ENCODE measurements at regions not wholly inside any gene's neighbourhood (a gene's known extent, or its start where the extent isn't known, plus 50 kb on each side); places are given as distances from the start of the nearest gene placed in this dataset.

DNA sequence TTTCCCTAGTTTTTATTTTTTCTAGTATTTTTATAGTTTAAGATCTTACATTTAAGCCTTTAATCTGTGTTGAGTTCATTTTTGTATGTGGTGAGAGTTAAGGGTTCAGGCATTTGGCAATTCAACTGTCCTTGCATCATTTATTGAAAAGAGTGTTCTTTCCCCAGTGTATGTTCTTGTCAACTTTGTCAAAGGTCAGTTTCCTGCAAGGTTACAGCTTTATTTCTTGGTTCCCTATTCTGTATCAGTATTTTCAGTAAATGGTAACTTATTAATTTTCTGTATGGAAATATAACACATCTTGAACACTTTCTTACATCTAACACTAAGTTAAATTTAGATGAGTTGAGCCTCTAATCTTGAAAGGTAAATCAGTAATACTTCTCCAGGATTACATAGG is 1770.1 kb downstream of the OTOL1 start:
- no peaks in the 10 kb centered on the region for H3K36me3 ChIP-seq
- no peak for ATAC-seq
- H3K4me1 ChIP-seq = no peaks in the 10 kb centered on the region
- no peaks in the 10 kb centered on the region for H3K9me3 ChIP-seq
- TF ChIP-seq, protein P1, sequence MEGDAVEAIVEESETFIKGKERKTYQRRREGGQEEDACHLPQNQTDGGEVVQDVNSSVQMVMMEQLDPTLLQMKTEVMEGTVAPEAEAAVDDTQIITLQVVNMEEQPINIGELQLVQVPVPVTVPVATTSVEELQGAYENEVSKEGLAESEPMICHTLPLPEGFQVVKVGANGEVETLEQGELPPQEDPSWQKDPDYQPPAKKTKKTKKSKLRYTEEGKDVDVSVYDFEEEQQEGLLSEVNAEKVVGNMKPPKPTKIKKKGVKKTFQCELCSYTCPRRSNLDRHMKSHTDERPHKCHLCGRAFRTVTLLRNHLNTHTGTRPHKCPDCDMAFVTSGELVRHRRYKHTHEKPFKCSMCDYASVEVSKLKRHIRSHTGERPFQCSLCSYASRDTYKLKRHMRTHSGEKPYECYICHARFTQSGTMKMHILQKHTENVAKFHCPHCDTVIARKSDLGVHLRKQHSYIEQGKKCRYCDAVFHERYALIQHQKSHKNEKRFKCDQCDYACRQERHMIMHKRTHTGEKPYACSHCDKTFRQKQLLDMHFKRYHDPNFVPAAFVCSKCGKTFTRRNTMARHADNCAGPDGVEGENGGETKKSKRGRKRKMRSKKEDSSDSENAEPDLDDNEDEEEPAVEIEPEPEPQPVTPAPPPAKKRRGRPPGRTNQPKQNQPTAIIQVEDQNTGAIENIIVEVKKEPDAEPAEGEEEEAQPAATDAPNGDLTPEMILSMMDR (IDR thresholded peaks at IDR 0.05) = no peak
- no peak for DNase-seq
- no peak overlapping the region for H3K4me3 ChIP-seq
- intact Hi-C loops (cut with DNase I) = no loop called here
- no peak overlapping the region for H3K27ac ChIP-seq
- H3K27me3 ChIP-seq (ENCODE audit: low read depth) = no peaks in the 10 kb centered on the region

DNA sequence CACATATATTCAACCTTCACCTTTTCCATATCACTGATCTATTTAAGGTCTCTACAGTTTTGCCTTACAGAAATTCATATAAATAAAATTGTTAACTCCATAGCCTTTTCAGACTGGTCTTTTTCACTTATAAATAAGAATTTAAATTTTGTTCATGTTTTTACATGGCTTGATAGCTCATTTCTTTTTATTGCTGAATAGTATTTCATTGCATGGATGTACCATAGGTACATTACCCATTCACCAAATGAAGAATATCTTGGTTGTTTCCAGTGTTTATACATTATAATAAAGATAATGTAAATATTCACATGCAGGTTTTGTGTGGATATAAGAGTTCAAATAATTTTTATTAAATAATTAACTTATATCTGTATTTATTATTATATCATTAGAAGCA is 1765.0 kb downstream of the OTOL1 start:
- DNase-seq (no peak), ATAC-seq (no peak)
- TF ChIP-seq, protein P1 (IDR thresholded peaks at IDR 0.05) = no peak
- Histone ChIP-seq H3K4me1 (no peaks in the 10 kb centered on the region), H3K27me3 (ENCODE audit: low read depth) (no peaks in the 10 kb centered on the region), H3K9me3 (no peaks in the 10 kb centered on the region), H3K27ac (no peak overlapping the region), H3K4me3 (no peak overlapping the region), H3K36me3 (no peaks in the 10 kb centered on the region)
- intact Hi-C loops (cut with DNase I) = no loop called here

DNA sequence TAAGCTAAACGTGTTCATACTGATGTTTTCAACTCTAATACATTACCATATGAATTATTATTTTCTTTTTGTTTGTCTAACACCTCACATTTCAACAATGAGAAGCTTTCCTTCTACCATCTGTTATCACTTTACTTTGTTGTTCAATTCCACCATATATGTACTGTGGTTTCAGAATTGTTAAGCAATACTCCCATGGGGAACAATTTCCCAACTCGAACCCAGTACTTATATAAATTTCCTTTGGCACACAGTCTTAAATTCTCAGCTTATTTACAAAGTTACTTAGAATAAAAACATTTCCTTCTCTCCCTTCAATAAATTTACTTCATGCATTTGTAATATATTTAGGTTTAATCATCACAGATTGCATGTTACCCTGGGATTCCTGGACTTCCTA is 1764.4 kb downstream of the OTOL1 start:
- no peaks in the 10 kb centered on the region for H3K4me1 ChIP-seq
- no peak for DNase-seq
- intact Hi-C loops (cut with DNase I) = no loop called here
- no peaks in the 10 kb centered on the region for H3K36me3 ChIP-seq
- H3K4me3 ChIP-seq = no peak overlapping the region
- no peaks in the 10 kb centered on the region for H3K9me3 ChIP-seq
- H3K27me3 ChIP-seq (ENCODE audit: low read depth) = no peaks in the 10 kb centered on the region
- TF ChIP-seq, protein P1 (IDR thresholded peaks at IDR 0.05) = no peak
- ATAC-seq = no peak
- no peak overlapping the region for H3K27ac ChIP-seq

DNA sequence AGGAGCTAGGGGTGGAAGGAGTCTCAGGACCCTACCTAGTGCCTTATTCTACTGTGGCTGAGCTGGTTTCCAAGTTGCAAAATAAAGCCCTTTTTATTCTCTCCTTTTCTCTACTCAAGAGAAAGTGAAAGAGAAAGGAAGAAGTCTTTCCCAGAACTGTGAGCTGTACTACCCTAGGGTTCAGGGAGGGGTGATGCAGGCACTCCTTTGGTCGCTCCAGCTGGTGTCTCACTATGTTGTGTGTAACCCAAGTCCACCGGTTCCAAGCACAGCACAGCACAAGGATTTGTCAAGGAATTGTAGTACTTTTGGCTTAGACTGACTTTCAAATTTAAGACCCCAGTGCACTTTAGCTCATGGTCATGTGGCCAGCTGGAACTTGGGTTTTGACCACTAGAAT is 1721.7 kb downstream of the OTOL1 start:
- H3K27ac ChIP-seq = no peak overlapping the region
- DNase-seq (no peak), ATAC-seq (no peak)
- no peaks in the 10 kb centered on the region for H3K4me1 ChIP-seq
- no peaks in the 10 kb centered on the region for H3K36me3 ChIP-seq
- intact Hi-C loops (cut with DNase I) = no loop called here
- TF ChIP-seq, protein P1 (IDR thresholded peaks at IDR 0.05) = no peak
- no peaks in the 10 kb centered on the region for H3K9me3 ChIP-seq
- no peaks in the 10 kb centered on the region for H3K27me3 ChIP-seq (ENCODE audit: low read depth)
- H3K4me3 ChIP-seq = no peak overlapping the region

DNA sequence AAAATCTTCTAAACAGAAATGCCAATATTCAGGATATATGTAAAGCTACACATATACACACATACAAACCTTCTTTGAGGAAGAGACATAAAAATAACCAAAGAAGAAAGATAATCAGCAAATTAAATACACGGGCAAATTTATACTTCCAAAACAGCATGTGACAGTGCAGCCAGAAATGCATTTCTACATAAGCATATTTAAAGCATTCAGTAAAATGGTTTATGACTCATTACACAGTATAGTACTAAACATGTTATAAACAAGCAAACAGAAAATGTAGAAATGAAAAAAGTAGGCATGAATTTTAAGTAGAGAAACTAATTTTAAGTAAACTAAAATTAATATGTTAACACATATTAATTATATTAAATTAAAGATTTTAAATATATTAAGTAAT is 1717.2 kb downstream of the OTOL1 start:
- no peaks in the 10 kb centered on the region for H3K4me1 ChIP-seq
- H3K27ac ChIP-seq = no peak overlapping the region
- DNase-seq (no peak), ATAC-seq (no peak)
- H3K9me3 ChIP-seq = no peaks in the 10 kb centered on the region
- no peaks in the 10 kb centered on the region for H3K27me3 ChIP-seq (ENCODE audit: low read depth)
- intact Hi-C loops (cut with DNase I) = no loop called here
- no peak overlapping the region for H3K4me3 ChIP-seq
- no peaks in the 10 kb centered on the region for H3K36me3 ChIP-seq
- TF ChIP-seq, protein P1 (IDR thresholded peaks at IDR 0.05) = no peak

DNA sequence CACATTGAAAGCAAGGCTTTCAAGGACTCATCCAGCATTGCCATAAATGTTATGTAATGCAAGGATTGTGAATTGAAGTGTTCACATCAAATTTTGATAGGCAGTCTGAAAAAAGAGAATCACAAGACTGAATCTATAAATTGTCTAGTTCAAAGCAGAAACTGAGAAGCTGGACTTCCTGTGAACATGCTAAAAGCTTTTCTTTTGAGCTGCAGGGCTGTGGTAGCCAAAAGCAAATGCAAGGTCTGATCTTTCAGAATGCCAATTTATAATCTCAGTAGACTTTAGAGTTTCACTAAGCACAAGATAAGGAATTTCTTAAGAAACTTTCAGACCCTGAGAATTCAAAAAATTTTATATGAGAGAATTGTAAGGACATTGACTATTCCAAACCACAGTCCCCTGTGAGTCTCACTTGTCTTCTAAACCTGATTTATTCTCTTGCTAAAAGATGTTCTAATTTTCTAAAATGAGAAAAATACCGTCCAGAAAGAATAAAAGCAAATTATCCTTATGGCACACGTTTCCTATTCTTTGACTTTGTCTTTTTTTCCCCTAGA is 1700.3 kb downstream of the OTOL1 start:
- ATAC-seq (no peak), DNase-seq (no peak)
- Histone ChIP-seq H3K4me3 (no peak overlapping the region), H3K9me3 (no peaks in the 10 kb centered on the region), H3K27me3 (ENCODE audit: low read depth) (no peaks in the 10 kb centered on the region), H3K27ac (no peak overlapping the region), H3K36me3 (no peaks in the 10 kb centered on the region), H3K4me1 (no peaks in the 10 kb centered on the region)
- intact Hi-C loops (cut with DNase I) = no loop called here
- TF ChIP-seq, protein P1 (IDR thresholded peaks at IDR 0.05) = no peak

All from lower lobe of right lung (tissue), 2 donors.